ENCODE measurements at regions not wholly inside any gene's neighbourhood (a gene's known extent, or its start where the extent isn't known, plus 50 kb on each side); places are given as distances from the start of the nearest gene placed in this dataset.

DNA sequence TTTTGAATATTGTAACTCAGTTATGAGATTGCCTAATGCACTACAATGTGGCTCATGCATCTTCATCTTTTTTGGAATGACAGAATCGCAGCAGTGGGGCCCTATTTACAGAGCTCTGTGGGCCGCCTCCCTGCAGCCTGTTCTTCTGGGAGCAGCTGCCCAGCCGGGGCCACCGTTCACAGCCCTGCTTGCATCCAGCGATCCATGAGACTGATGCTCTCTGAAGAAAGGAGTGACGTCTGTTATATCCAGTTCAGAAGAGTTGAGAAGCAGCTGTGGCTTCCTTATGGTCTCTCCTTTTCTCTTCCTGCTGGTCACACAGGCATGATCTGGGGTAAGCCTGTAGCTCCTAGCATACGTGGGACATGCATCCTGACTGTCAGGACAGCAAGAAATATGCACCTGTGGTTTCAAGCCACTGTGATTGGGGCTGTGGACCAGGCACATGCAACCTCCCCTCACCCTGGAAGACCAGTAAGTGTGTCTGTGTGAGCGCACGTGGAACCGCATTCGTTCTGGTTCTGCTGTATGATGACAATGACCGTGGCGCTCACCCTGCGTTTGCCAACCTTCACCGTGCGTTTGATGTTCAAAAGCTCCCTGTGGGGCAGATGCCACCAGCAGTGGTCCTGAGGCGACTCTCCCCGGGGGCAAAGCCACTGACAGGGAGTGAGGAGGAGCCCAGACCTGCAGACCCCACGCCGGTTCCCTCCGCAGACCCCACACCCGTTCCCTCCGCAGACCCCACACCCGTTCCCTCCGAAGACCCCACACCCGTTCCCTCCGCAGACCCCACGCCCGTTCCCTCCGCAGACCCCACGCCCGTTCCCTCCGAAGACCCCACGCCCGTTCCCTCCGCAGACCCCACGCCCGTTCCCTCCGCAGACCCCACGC lies 189.8 kb downstream of the TMEM18 start:
- DNase-seq (ENCODE audit: low read depth in 2 of 2): no peak

DNA sequence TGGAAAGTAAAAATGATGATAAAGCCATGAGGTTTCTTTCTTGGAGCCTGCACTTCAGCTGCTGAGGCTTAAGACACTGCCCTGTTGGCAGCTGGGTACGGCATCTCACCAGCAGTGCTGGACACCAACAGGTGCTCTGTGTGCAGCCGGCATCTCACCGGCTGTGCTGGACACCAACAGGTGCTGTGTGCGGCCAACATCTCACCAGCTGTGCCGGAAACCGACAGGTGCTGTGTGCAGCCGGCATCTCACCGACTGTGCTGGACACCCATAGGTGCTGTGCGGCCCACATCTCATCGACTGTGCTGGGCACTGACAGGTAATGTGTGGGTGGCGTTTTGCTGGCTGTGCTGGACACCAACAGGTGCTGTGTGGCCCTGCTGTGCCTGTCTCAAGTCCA lies 190.8 kb downstream of the TMEM18 start:
- DNase-seq (ENCODE audit: low read depth in 2 of 2): no peak

DNA sequence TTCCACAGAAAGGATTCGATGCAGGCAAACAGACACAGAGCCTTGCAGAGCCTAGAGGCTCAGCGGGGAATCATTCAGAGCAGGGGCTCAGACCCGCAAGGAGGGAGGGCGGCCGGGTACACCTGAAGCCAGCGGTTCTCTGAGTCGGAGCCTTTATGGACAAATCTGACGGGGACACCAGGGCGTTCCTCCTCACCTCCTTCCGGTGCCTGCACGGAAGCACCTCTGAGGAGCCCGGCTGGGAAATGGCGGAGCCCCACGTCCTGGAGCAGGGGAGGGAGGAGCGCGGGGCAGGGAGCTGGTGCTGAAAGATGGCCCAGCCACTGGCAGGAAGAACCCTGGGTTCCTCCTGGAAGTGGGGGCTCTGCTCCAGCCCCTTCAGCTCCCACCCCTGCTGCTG lies 193.5 kb upstream of the ALKAL2 start:
- no peak for DNase-seq (ENCODE audit: low read depth in 2 of 2)

DNA sequence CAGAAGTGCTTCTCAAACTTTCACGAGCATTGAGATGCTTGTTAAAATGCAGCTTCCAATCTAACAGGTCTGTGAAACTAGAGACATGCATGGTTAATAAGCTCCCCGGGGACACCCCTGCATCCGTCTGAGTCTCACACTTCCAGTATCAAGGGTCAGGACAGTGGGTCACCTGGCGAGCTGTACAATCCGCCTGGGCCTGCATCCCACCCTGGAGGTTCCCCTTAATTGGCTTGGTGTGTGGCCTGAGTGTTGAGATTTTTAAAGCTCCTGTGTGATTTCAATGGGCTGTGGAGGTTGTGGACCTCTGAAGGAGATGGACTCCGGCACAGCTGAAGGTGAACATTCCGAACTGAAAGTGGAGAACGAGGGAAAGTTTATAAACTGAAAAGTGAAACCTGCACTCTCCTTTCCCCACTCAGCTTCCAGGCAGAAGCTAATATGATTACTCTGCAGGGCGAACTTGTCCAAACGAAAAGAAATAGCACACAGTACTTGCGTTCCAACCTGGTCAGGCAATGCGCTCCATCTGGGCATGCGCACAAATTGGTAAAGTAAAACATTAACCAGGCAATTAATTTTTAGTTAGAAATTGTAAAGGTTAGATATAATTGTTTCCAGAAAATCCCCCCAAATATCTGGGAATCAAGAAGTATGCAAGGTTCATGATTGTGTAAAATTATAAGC lies 191.7 kb upstream of the ALKAL2 start:
- no peak for DNase-seq (ENCODE audit: low read depth in 2 of 2)

DNA sequence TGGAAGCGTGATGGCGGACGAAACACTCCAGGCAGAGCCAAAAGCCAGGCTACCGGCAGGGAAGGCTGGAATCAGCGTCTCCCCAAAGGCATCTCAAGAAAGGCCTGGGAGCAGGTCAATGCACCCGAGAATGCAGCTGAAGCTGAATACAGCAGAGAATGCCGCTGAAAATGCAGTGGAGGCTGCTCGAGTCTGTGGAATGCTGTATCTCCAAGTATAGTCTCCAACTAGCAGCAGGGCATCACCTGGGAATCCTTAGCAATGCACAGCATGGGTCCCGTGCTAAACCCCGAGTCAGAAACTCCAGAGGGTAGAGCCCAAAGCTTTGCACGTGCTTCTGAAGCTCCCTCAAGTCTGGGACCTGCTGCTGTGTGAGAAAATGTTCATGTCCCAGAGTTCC lies 191.1 kb upstream of the ALKAL2 start:
- no peak for DNase-seq (ENCODE audit: low read depth in 2 of 2)

DNA sequence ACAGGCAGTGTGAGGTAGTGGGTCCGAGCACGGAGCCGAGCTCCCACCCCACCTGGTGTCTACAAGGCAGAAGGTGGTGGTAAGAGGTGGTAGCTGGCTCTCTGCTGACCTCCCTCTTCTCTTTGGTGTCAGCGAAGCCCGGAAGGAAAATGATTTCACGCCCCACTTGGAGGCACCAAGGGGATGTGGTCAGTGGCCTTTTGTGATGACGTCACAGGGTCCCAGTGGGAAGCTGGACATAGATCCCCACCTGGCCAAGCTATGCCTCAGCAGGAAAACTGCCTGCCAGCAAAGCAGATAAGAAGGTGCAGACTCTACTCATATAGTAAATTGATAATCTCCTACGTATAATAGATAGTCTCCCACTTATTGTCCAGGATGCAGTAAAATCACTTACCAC lies 183.7 kb upstream of the ALKAL2 start:
- DNase-seq (ENCODE audit: low read depth in 2 of 2): no peak

DNA sequence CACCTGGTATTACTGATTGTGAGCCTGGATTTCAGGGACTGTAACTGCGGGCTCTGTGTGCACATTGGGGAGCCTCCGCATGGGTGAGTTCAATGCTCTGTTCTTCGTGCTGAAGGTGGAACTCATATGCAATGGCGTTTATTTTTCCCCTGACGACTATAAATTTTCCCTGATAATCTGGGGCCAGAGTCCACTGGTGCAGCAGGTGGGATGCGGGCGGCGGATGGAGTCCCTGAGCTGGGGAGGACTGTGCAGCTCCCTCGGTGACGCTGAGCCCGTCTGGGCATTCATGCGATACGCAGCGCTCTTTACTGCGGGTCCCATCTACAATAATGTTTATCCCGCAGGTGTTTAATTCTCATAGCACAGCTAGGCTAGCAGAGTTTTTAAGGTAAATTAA lies 181.6 kb upstream of the ALKAL2 start:
- DNase-seq (ENCODE audit: low read depth in 2 of 2): no peak

DNA sequence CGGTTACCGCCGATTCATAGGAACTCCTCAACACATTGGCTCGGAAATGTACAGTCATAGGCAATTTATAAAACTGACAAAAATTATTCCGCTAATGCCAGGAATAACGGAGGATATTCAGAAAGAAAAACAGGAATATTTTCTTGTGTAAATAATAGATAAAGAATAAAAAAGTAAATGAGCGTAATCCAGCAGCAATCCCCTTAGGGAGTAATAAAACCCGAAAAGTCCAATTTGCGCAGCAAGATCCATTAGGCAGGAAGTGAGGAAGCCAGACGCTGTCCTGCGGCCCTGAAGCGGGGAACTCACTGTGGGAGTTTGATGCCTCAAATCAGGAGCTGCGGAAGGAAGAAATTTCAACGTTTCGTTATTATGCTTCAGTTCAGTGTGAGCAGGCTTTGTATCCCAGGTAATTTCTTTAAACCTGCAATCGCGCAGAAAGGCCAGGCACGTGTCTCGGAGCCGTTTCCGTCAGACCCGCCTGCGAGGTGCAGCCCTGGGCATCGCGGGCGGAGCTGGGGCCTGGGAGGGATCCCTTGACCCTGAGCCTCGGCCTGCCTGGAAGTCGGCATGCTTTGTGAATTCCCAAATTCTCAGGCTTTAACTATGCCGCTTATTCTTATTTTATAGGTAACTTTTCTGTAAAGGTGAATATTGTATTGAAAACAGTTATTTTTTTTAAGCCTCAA lies 180.9 kb upstream of the ALKAL2 start:
- DNase-seq (ENCODE audit: low read depth in 2 of 2): no peak

DNA sequence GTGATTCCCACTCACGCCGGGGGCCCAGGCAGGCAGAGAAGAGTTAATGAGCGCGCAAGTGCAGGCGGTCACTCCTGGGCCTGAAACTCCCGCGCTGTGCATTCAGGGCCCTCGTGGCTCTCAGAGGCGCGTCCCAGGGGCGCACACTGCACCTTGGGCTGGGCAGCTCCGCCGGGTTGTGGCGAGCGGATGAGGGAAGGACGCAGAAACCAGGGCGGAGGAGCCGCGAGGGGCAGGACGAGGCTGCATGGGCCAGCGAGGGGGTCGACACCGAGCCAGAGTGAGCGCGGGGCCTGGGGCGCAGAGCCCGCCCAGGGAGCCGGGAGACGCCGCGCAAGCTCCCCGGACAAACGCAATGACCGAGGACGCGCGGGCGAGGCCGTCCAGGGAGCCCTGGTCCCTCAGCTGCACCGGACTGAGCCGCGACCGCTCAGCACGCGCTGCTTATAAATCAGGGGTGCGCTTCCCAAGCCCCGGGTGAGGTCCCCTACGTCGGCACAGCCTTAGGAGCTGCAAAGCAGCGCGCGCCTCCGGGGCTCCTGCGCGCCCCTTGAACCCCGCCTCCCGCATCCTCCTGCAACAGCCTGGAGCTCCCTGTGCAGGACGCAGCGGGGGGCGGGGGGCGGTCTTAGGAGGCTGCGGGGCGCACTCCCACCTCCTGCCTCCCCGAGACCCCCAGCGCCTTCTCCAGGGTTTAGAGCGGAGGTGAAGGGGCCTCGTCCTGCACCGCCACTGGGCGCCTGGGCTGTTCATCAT lies 180.2 kb upstream of the ALKAL2 start:
- DNase-seq (ENCODE audit: low read depth in 2 of 2): no peak

DNA sequence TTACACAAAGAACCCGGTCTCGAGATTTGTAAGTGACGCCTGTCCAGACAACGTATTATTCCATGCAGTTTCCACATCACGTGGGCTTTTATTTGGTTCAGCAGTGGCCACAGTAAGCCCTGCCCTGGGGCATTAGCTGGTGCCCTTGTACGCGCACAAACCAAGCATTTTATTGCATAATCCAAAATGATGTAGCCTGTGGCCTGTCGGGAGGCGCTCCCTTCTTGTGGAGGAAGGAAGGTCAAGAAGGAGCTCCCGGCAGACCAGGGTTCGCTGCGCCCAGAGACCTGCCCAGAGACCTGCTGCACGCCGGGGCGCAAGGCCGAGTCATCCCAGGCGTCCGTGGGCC lies 179.6 kb upstream of the ALKAL2 start:
- no peak for DNase-seq (ENCODE audit: low read depth in 2 of 2)

DNA sequence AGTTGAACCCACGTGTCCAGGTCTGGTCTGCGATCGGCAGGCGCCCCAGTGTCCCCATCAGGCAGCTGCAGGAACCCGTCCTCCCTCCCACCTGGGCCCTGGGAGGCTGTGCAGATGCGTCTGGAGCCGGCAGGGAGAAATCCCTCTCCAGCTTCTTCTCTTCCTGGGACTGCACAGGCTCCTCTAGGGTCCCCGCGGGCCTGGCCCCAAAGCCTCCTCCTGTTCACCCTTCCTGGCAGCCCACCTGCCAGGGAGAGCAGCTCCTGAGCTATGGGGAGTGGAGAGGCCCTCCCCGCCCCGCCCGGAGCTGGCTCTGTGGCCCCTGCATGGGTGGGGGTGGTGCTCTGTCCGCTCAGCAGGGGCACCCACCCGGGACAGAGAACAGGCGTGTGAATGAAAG lies 179.2 kb upstream of the ALKAL2 start:
- no peak for DNase-seq (ENCODE audit: low read depth in 2 of 2)

DNA sequence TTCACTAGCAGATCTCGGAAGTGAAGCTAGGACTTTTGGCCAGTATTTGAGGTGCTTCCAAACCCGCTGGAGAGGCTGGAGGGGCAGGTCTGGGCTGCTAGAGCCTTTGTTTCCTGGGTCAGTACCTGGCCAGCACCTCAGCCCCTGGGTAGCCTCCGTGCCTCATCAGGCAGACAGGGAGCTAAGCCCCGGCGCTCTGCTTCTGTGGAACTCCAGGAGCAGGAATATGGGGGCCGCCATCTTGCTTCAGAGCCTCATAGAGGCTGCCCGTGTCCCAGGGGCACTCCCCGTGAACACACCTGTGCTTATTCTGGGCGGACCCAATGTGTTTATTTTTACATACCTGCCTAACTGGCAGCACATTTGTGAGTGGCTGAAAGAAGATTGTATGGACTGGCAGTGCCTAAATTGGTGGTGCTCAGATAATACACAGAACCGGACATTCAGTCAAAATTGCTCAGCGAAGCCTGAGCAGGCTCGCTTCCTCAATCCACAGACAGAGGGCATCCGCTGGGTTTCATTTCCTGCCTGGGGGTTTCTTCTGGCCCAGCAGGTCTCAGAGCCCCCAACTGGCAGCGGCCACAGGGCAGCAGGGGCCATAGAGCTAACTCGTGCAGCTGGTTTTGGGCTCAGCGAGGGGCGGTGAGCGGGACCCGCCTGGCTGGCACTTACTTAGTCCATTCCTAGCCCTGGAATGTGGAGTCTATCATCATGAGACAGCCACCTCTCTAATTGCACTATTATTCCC lies 176.8 kb upstream of the ALKAL2 start:
- no peak for DNase-seq (ENCODE audit: low read depth in 2 of 2)

DNA sequence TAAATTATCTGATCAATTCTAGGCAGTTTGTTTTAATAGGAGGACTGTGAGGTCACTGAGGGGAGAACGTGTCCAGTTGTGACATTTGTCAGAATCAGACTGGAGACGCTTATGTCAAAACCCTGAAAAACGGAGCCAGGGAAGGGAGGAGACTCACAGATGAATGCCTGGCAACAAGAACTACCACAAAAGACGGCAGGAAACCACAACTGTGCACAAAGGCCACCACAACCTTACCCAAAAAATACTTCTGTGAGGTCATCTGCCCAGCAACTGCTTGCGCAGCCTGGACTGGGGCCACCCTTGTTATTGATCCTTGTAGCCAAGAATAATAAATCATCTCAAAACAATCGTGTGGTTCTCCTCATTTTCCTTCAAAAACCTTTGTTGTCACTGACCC lies 173.0 kb upstream of the ALKAL2 start:
- no peak for DNase-seq (ENCODE audit: low read depth in 2 of 2)

DNA sequence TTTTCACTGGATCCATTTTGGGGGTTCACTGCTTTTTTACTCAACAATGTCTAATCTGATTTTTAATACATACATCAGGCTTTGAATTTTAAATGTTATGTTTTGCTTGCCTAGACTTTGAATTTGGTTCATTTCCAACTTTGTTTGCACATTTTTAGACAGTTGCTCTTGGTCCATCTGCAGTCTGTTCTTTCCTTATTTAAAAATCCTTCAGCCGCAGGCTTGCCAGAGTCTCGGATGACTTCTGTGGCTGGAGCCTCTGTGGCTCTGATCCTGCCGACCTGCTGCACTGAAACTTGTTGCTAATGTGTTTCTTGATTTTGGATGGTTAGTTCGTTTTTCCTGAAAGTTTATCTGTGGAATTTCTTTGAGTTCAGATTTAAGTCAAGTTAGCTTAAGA lies 172.0 kb upstream of the ALKAL2 start:
- DNase-seq (ENCODE audit: low read depth in 2 of 2): no peak

DNA sequence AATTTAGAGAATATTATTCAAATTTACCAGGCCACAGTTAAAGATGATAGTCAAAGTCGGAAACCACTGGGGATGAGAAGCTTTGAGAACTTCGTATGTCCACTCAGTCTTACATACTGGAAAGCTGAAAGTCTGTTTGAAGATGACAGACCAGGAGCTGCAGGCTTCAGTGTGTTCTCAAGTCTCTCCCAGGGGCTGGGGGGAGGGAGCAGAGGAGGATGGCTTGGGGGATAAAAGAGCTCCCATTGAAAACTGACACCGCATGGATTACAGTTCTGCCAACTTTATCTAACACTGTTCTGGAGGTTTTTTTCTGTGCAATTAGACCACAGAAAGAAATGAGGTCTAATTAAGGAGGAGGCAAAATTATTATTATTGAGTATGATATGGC lies 170.5 kb upstream of the ALKAL2 start:
- DNase-seq (ENCODE audit: low read depth in 2 of 2): no peak

DNA sequence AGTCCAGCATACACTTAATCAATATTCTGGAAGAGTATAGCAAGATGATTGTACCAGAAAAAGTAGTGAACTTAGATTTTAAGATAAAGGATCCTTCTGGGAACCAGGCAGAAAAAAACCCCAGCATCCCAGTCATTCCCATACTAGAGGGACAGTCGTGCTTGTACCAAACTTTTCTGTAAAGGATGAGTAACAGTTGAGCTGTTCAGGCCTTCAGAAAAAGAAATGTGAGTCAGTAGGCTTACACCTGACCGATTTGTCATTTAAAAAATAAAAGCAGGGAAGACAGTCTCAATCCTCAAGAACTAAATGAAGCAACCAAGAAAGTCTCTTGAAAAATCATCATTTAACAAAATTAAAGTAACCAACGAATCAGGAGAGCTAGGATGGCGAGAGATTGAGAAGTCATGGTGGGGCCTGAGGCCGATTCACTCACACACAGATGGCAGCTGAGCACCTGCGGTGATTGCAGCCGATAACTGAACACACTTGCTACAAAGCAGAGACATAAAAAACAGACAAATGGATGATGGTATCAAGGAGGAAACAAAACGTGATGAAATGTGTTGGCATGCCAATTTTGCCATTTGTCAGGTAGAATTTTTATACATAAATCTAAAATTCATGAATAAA lies 170.0 kb upstream of the ALKAL2 start:
- no peak for DNase-seq (ENCODE audit: low read depth in 2 of 2)

DNA sequence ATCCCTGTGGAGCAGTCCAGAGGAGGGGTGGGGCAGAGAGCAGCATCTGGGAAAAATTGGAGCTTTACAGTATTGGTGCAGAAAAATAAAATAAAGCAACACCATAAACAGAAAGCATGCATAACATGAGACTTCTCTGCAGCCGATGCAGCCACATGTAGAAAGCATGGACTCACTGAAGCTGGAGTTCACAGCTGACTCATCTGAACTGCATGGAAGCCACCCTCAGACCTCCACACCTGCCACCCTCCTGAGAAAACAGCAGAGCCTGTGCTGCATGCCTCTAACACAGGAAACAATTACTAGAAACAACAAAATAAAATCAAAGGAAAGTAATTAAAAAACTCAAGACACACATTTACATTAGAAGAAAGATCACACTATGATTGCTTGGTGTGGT lies 169.4 kb upstream of the ALKAL2 start:
- no peak for DNase-seq (ENCODE audit: low read depth in 2 of 2)

DNA sequence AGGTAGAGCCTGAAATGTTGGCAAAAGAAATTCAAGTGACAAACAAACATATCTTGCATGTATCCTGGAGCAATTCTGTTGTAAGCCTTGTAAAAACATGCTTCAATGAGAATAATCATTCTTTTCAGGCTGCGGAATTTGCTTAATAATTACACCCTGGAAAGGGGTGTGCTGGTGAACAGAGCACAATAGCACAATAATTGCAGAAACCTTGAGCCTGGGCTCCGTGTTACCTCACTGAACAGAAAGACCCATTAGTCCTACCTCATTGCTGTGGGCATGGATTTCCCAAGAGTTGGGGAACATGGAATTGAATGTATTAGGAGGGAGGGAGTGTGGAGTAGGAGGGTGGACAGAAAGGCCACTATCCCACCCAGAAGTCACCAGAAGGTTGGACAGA lies 168.0 kb upstream of the ALKAL2 start:
- DNase-seq (ENCODE audit: low read depth in 2 of 2): no peak

DNA sequence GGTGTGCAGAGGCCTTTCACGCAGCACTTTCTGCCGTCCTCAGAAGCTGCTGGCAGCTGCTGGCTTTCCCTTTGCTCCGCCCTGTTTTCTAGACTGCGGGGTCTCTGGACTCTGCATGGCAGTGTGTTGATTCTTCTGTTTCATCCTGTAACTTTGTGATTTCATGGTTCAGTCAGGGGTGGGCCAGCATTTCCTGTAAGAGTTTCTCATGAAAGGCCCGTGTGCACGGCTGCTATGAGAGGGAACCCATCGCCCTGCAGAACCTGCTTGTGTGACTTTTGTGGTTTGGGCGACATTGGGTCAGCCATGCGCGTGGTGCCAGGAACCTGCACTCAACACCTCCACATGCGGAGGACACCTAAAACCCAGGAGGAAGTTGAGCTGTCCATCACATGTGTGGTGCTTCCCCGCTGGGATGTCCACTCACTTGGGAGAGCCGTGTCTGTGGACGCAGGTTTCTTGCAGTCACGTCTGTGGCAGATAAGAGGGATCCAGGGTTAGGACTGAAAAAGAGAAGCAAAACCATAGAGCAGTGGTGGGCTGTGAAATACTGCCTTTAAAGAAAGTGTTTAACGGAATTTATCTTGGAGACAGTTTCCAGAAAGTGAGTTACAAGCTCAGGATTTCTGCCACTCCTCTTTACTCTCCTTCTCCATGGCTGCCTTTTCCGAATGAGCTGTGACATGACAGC lies 167.3 kb upstream of the ALKAL2 start:
- no peak for DNase-seq (ENCODE audit: low read depth in 2 of 2)

DNA sequence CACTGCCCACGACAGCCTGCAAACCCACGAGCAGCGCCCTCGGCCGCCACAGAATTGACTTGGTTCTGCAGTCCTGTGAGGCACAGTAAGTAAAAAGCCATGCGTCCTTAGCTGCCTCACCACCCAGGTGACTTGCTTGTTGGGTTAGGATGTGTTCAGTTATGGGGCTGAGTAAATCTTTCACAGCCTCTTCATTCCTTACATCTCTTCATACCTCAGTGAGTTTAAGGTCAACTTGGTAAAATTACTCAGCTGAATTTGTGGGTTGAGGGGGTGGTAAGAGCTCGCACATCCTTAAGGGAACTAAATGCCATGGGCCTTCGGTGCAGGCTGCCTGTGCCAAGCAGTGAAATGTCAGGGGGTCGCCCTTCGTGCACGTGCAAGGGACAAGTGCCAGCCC lies 165.2 kb upstream of the ALKAL2 start:
- no peak for DNase-seq (ENCODE audit: low read depth in 2 of 2)
